ENCODE measurements at regions not wholly inside any gene's neighbourhood (a gene's known extent, or its start where the extent isn't known, plus 50 kb on each side); places are given as distances from the start of the nearest gene placed in this dataset.
"Not testable (repeated sequence)": the region's sequence is repeated elsewhere in the genome, so short reads cannot be mapped to it uniquely, and the experiment has no call there.

DNA sequence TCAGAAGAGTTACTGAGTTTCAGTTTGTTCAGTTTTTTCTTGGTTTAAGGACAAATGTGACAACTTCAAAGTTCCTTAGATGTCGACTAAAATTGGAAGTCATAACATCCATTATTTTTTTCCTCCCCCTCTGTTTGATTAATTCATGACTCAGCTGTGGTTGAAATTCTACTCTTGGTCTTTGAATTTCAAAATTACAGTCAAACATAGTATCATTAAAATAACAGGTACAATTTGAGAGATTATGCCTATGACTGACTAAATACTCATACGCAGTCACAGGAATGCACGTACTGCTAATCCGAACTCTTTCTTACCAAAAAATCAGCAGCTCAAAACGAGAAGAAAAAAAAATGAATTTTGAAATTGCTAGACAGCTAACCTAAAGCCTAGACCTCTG is 1434.8 kb downstream of the RAPGEF2 start:
- no peak for DNase-seq

DNA sequence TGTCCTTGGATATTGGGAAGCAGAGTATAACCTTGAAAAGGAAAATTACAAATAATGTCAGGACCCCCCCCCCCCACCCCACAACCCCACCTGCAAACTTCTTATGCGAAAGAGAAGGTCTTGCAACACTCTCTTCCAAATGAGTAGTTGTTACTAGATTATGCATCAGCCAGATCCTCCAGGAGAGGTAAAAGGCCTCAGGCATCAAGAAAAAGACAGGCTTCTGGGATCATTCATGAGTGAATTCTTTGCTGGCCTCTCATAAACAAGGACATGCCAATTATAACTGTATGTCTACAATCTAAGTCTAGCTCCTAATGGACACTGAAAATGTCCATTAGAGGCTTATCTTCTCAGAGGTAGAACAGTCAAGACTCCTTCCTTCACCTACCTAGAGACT is 1443.3 kb downstream of the RAPGEF2 start:
- DNase-seq = no peak

DNA sequence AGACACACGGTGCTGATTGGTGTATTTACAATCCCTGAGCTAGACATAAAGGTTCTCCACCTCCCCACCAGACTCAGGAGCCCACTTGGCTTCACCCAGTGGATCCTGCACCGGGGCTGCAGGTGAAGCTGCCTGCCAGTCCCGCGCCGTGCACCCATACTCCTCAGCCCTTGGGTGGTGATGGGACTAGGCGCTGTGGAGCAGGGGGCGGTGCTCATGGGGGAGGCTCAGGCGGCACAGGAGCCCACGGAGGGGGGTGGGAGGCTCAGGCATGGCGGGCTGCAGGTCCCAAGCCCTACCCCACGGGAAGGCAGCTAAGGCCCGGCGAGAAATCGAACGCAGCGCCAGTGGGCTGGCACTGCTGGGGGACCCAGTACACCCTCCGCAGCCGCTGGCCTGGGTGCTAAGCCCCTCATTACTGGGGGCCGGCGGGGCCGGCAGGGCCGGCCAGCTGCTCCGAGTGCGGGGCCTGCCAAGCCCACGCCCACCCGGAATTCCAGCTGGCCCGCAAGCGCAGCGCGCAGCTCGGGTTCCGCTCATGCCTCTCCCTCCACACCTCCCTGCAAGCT is 1447.2 kb downstream of the RAPGEF2 start:
- DNase-seq = not testable (repeated sequence)

DNA sequence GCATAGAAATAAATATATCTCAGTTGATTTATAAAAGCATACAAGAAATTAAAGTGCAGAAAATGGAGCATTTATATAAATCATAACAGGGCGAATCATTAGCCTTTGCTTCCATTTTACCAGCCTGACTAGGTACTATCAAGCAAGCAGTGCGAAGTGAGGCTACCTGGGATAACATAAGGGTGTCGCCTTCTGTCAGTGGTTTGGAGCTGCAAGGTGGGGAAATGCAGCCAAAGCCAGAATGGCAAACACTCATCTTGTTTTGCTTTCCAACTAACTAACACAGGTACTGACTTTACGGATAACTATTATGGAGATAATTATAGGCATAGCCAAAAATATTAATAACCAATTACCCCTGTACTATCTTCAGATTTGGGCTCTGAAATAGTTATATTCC is 1459.8 kb downstream of the RAPGEF2 start:
- DNase-seq = no peak

DNA sequence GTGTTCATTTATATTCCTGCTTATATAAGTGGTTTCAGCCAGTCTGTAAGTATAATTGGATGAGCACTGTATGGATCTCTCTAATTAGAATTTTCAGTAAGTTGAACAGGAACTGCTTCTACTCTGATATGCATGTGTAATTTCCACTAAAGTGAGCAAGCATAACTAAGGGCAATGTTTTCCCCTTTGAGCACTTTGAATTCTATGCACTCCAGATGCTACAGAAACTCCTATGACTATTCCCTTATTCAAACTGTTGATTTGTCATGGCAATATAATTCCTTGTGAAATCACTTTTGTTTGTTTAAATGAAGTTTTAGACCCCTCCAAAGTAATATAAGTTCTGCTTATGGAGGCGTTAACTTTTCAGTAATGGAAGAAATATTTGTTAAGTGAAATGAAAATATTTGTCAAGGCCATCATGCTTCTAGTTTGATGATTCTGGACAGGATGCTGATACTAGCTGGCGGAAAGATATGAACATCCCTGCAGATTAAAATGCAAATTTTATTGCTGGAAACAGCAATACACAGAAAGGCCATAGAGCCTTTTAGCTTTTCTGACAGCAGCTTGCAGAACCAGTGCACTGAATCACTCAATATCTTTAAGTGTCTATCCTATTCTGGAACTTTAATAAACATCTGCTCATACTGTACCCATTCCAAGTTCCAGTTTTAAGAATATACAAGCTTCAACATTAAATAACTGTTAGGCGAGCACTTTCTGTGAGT is 1460.8 kb downstream of the RAPGEF2 start:
- peak; percentile 7 for DNase-seq

DNA sequence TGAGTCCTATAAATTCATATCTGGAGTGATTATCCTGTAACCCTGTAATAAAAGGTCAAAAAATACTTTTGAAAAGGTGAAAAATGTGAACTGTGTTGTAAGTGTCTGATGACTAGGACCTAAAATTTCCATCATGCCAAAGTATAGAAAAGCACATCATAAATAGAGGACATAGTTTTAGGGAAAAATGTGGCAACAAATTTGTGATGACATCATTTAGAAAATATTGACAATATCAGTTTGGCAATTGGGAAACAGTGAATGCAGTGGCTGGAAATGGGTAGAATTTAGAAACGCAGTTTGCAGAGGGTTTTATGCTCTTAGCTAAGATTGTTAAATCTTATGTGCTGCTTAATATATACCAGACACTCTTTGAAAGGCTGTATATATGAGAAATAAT is 1464.8 kb downstream of the RAPGEF2 start:
- no peak for DNase-seq

DNA sequence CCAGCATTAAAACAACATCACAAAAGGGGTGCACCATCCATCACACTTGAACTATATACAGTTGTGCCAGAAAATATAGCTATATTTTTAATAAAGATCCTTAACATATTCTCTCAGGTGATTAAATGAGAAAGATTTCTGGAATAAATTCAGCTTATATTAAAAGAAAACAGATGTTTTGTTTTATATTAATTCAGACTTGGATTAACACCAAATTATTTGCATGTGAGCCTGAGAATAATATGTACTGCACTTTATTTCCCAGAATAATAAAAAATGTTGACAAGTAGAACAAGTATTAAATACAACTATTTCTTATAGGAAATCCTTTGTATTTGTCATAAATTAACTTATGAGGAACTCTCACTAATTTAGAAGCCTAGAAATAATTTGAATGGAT is 1467.4 kb downstream of the RAPGEF2 start:
- DNase-seq = no peak

DNA sequence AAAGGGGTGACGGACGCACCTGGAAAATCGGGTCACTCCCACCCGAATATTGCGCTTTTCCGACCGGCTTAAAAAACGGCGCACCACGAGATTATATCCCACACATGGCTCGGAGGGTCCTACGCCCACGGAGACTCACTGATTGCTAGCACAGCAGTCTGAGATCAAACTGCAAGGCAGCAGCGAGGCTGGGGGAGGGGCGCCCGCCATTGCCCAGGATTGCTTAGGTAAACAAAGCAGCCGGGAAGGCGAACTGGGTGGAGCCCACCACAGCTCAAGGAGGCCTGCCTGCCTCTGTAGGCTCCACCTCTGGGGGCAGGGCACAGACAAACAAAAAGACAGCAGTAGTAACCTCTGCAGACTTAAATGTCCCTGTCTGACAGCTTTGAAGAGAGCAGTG is 1471.4 kb downstream of the RAPGEF2 start:
- not testable (repeated sequence) for DNase-seq

DNA sequence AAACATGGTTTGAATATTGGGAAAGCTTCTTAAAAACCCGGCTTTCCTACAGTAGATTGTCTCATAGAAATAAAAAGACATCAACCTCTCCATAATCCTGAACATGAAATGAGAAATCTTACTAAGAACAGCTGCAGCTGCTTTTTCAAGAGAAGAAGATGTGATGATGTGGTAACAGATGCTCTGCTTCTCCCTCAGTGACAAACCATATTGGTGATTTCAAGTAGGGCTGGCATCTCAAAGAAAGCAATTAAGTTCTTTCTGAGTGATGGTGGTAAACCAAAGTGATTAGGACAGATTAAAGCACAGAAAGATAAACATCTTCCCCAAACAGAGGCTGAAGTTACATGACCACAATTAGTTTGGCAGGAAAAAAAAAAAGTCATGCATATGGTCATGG is 1477.7 kb downstream of the RAPGEF2 start:
- DNase-seq = no peak

DNA sequence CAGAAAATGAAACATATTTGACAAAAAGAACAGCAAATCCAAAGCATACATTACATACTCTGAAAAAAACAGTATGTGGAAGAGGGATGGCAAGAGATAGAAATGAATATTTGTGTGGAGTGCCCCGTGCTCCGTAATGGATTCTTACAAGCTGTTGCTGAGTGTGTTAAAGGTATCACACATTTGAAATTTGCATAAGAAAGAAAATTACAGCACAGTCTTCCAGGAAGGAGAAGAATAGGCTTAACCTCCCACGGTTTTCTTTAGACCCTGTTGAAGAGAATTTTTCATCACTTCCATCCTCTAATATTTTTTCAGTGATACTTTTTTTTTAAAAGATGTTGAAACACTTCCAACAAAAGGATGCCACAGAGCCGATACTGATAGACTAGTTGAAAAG is 1489.4 kb downstream of the RAPGEF2 start:
- no peak for DNase-seq

DNA sequence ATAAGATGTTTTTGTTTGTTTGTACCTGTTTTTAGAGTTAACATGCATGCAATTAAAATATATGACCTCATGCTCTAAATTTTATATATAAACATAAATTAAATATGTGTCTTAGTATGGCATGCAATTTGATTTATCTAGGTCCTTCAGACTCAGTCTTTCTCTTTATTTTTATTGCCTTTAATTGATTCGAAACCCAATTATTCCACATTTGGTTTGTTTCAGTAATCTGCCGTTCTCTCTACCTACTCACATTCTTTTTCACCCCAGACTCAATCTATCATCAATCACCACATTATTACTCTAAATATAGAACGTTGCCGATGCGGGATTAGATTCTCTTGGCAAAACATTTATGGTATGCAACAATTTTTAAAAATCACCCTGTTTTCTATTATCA is 1492.8 kb downstream of the RAPGEF2 start:
- no peak for DNase-seq

DNA sequence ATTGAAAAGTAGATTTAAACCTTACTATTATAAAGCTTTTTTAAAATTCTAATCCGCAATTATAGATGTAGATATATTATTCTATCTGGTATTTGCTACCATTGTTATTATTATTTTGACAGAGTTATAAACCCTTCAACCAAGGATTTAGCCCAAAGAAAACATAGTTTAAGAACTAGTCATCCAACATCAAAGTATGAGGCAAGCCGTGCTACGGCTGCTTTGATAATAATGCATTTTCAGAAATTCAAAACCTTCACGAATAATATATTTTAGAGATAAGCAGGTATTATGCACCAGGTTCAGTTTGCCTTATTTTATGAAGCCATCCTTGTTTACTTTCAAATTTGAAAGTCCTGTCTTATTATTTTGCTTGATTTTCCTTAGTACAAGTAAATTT is 1501.7 kb downstream of the RAPGEF2 start:
- DNase-seq = no peak

DNA sequence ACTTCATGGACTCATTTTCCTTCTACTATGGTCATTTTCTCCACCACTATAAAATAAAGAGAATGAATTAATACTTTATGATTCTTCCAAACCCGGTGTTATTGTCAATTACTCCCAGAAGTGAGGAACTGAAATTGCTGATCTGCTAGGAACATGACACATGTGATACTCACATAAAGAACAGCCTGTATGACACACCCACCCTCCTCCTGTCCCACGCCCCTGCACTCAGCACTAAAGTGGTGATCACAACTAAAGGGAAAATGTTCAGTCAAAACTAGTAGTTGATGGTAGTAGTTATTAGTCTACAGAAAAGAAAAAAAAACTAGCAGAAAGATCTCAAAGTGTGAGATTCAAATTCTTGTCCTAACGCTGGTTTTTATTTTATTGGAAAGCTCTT is 1508.3 kb downstream of the RAPGEF2 start:
- no peak for DNase-seq

DNA sequence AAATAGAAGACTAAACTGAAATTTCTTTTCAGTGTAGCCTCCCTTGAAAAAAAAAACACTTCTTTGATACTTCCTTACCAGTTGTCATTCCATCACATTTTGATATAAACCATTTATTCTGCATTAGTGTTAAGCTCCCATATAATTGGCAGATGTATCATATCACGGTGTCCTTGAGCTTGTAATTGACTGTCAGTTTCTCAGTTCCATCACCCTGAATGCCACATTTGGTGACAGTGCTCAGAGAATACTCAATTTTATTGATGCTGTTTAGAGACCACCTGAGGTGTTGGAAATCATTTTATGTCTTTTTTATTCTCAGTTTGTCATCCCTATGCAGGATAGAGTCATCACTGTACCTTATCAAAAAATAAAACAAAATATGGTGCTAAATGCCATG is 1528.2 kb downstream of the RAPGEF2 start:
- no peak for DNase-seq

DNA sequence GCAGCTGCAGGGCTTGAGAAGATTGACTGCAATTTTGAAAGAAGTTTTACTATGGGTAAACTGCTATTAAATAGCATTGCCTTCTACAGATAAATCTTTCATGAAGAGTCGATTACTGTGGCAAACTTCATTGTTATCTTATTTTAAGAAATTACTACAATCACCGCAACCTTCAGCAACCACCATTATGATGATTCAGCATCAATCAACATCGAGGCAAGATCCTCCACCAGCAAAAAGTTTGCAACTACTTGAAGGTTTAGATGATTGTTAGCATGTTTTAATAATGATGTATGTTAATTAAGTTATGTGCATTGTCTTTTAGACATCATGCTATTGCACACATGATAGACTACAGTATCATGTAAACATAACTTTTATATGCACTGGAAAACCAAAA is 1511.0 kb downstream of the FSTL5 start:
- no peak for DNase-seq

DNA sequence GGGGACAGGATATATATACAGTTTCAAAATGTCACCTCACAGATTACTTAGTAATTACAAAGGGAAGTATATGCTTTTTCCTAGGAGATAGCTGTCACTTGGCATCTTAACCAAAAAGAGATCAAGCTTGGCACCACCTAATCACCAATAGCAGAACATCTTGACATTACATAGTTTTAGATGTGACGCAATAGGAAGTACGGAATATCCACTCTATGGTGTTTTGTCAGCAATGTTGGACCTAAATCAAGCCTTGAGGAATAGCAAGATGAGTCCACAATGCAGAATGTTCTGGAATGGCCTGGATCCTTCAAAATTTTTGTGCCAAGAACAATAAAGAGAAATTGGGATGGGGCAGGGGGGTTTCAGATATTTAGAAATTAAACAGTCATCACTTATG is 1488.2 kb downstream of the FSTL5 start:
- DNase-seq = no peak

DNA sequence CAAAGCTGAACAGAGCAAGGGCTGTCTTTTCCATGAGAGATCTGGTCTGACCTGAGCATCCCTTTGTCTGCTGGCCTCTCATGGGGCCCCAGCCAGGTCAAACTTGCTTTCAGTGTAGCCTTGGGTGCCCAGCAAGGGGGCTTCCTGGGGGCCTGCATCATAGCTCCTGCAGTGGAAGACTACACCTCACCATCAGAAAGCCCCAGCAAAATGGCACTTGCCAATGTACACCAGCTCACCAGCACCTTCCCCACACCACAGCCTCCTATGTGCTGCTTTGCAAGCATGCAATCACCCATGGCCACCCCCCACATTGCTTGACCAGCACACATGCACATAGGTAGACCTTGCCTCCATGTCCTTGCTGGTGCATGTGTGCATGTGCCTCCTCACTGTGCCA is 1478.1 kb downstream of the FSTL5 start:
- DNase-seq = no peak

DNA sequence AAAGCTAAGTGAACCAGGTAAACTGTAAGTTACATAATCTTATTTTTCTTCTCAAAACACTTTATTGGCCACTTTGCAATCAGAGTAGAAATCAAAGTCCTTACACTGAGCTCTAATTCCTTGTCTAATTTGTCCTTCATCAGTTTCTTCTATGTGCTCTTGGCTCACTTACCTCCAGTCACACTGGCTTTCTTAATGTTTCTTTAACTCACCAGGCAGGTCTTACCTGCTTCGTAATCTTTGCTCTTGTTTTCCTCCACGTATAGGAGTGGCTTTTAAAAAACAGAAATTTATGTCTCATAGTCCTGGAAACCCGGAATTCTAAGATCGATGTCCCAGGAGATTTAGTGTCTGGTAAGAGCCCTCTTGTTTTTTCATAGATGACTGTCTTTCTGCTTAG is 1462.1 kb downstream of the FSTL5 start:
- DNase-seq = no peak

DNA sequence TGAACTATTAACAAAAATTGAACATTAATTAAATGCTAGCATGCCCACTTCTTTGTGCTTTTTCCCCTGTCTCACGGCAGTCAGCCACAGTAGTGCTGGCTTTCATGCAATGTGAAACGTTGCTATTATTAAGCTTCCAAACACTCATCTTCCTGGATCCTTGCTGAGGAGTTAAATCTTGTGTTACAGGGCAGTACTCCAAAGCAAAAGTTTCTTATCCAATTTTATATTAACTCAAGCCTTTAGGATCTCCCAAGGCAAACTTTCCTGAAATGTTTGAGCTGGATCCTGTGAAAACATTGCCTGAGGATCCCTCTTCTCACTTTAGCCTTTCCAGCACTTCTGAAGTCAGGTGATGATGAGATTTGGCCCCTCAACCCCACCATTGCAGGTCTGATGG is 1454.8 kb downstream of the FSTL5 start:
- DNase-seq = no peak

DNA sequence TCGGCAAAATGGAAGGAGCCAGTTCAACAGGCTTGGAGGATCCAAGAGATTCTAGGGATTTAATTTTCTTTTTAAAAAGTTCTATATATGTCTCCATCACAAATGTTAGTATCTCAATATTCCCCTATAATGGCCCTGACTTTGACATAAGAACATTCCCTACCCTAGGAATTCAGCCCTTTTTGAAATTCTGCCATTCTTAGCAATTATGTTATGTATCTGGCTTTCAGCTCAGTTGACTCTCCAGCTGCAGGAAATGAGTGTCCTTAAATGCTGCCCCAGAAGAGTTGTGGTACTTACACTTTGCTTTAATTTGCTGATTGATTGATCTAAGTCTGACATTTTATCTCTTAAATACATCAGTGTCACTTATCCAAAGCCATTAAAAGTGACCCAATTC is 1454.3 kb downstream of the FSTL5 start:
- DNase-seq = no peak

DNA sequence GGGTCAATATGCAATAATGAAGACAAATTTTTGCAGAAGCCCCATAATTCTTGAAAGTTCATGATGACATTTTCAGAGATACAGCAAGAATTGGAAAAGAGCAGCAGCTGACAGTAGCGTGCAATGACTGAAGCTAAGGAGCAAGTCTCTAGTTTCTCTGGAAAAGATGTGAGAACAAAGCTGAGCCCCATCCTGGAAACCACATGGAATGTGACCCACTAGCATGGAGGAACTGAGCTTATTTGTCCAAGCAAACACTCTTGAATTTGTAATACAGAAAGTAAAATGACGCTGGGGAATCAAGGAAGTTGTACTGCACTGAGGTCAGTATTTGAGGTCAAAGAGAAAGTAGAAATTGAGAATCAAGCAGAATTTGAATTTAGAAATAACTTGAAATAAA is 1447.2 kb downstream of the FSTL5 start:
- DNase-seq = no peak

DNA sequence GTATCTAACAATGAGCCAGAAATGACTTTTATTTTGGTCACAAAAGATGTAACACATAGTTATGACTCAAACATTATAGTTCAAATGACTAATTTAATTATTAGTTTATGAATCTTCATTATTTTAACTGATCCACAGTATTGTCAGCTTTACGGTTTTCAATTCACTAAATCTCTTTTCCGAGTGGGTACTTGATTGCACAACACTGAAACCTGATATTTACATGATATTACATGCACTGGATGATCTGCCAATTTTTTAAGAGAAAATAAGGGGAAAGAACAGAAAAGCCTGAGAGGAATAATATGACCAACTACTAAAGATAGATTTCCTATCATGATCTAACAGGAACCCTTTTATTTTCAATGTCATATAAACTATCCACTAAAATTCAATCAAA is 1446.0 kb downstream of the FSTL5 start:
- no peak for DNase-seq

DNA sequence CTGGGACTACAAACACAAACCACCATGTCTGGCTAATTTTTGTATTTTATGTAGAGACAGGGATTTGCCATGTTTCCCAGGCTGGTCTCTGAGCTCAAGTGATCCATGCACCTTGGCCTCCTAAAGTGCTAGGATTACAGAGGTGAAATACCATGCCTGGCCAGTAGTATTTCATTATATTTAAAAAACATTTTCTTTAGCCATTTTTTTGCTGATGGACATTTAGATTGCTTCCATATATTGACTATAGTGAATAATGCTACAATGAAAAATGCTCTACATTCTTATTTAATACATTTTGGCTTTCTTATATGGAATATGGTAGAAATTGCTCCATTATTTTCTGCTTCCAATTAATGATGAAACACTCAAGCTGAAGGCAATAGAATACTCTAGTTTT is 1439.7 kb downstream of the FSTL5 start:
- no peak for DNase-seq

DNA sequence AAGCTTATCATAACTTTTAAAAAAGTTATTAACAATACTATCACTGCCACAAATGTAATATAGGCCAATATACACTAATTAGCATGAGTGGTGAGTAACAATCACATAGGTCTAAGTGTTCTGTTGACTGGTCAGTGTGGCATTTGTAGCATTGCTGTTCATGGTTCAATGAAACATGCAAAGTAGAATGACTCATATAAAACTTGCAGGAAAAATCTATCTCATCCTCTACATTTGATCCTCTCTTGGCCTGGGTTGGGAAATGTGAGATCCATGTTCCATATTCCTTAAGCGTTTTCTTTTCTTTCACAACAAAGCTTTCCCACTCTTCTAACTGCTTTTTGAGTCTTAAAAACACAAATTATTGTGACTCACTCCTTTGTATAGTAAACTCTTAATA is 1418.7 kb downstream of the FSTL5 start:
- no peak for DNase-seq

DNA sequence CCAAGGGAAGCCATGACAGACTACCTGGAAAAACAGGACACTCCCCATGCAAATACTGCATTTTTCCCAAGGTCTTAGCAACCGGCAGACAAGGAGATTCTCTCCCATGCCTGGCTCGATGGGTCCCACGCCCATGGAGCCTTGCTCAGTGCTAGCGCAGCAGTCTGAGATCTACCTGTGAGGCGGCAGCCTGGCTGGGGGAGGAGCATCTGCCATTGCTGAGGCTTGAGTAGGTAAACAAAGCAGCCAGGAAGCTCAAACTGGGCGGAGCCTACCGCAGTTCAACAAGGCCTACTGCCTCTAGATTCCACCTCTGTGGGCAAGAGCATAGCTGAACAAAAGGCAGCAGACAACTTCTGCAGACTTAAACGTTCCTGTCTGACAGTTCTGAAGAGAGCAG is 1417.2 kb downstream of the FSTL5 start:
- not testable (repeated sequence) for DNase-seq
